ENCODE measurements at regions not wholly inside any gene's neighbourhood (a gene's known extent, or its start where the extent isn't known, plus 50 kb on each side); places are given as distances from the start of the nearest gene placed in this dataset.

DNA sequence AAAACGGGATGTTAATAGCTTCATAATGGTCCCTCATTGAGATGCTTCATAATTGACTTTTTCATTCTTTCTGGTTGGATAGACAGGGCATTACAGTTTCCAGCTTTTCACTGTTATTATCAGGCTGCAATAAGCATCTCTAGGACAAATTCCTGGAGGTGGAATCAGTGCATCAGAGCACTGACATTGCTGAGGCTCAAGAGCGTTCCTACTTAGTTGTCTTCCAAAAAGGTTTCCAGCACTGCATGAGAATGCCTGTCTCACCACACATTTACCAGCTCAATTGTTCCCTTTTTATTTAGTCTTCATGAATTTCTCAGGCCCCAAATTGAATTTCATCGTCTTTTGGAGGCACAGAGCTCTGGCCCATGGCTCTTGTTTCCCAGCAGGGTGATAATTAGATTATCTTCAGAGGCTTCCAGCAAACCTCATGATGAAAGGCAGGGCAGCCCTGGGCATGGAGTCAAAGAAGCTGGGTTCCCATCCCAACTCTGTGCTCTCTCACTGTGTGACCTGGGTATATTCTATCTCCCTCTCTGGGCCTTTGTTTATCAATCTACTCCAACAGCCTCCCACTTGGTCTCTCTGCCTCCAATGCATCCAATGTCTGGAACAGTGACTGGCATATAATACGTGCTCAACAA lies 451.4 kb downstream of the PTPRU start:
- no peak overlapping the region for H3K27ac Mint-ChIP-seq
- no peaks in the 10 kb centered on the region for H3K4me1 ChIP-seq (ENCODE audit: control insufficient read depth, insufficient read depth, low read length)
- H3K27me3 Mint-ChIP-seq (ENCODE audit: insufficient read depth) = peaks cover 7% of the 10 kb centered on the region
- H3K4me1 Mint-ChIP-seq = peaks cover 16% of the 10 kb centered on the region
- H3K36me3 ChIP-seq (ENCODE audit: control insufficient read depth, insufficient read depth, low read length) = no peaks in the 10 kb centered on the region
- no peaks in the 10 kb centered on the region for H3K9me3 Mint-ChIP-seq
- no peak overlapping the region for H3K27ac ChIP-seq (ENCODE audit: low read depth, low read length)
- H3K27me3 ChIP-seq (ENCODE audit: control insufficient read depth, insufficient read depth, low read length, poor library complexity, severe bottlenecking) = no peaks in the 10 kb centered on the region
- DNase-seq = peak; percentile 30
- no peak overlapping the region for H3K4me3 ChIP-seq (ENCODE audit: low read length)
- H3K9me3 ChIP-seq (ENCODE audit: control insufficient read depth, low read length) = no peaks in the 10 kb centered on the region
- WGBS, 2 experiments (ENCODE audit: insufficient coverage in 1 of 2, insufficient read length in 1 of 2) = 83 to 93% methylated on average over 4 of the region's 4 CpGs
- H3K4me3 Mint-ChIP-seq = no peak overlapping the region
- H3K9ac ChIP-seq (ENCODE audit: extremely low read depth, low read length, poor library complexity, severe bottlenecking) = no peak overlapping the region
- TF ChIP-seq, protein P1, sequence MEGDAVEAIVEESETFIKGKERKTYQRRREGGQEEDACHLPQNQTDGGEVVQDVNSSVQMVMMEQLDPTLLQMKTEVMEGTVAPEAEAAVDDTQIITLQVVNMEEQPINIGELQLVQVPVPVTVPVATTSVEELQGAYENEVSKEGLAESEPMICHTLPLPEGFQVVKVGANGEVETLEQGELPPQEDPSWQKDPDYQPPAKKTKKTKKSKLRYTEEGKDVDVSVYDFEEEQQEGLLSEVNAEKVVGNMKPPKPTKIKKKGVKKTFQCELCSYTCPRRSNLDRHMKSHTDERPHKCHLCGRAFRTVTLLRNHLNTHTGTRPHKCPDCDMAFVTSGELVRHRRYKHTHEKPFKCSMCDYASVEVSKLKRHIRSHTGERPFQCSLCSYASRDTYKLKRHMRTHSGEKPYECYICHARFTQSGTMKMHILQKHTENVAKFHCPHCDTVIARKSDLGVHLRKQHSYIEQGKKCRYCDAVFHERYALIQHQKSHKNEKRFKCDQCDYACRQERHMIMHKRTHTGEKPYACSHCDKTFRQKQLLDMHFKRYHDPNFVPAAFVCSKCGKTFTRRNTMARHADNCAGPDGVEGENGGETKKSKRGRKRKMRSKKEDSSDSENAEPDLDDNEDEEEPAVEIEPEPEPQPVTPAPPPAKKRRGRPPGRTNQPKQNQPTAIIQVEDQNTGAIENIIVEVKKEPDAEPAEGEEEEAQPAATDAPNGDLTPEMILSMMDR (conservative IDR thresholded peaks at IDR 0.05) = no peak
- H3K36me3 Mint-ChIP-seq (ENCODE audit: low read depth) = no peaks in the 10 kb centered on the region

DNA sequence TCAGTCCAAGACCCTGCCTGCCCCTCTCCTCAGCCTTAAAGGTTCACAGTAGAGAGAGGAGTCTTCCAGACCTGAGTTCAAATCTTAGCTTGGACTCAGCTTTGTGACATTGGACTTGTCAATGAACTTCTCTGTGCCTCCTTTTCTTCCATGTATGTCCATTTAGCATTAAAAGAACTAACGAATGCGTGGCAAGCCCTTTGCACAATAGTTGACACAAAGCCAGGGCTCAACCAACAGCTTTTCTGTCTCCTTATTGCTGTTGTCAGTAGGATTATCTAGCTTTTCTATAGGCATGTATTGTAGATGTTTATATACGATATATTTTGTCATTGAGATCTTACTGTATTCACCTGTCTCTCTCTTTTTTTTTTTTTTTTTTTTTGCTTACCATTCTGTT lies 450.8 kb downstream of the PTPRU start:
- H3K4me1 ChIP-seq (ENCODE audit: control insufficient read depth, insufficient read depth, low read length) = no peaks in the 10 kb centered on the region
- Mint-ChIP-seq H3K4me1 (peaks cover 16% of the 10 kb centered on the region), H3K4me3 (no peak overlapping the region)

DNA sequence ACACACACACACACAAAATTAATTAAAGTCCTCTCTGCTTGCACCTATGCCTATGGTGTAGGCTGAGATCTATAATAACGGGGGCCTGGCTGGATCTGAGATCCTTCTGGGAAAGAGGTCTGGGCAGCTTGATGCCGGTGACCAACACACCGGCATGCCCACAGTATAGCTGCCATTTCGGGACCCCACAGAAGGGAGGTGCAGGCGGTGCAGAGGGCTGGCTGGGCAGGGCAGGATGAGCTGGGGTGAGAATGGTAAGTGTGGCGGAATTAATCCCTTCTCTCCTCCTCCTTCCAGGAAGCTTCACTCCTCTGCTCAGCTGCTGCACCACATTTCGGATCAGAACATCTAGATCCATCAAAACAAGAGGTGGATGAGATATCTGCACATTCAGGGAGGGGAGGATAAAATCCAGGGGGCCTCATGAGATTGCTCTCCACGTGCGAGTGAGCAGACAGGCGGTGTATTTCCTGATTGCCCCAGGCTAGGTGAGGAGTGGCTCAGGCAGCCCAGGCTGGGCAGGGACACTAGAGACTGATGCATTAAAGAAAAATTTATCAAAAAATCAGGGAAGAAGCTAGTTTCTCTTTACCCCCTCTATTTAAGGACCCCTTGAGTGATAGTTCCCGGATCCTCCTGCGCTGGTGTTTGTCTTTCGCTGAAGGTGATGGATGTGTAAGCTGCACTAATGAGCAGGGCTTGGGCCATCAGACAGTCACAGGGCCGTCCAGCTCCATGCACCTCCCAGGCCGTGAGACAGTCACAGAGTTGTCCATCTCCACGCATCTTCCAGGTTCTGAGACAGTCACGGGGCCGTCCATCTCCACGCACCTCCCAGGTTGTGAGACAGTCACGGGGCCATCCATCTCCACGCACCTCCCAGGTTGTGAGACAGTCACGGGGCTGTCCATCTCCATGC lies 449.9 kb downstream of the PTPRU start:
- Mint-ChIP-seq H3K4me1 (peaks cover 16% of the 10 kb centered on the region), H3K4me3 (no peak overlapping the region), H3K27ac (no peak overlapping the region), H3K27me3 (ENCODE audit: insufficient read depth) (peaks cover 4% of the 10 kb centered on the region), H3K36me3 (ENCODE audit: low read depth) (no peaks in the 10 kb centered on the region), H3K9me3 (no peaks in the 10 kb centered on the region)
- Histone ChIP-seq H3K27me3 (ENCODE audit: control insufficient read depth, insufficient read depth, low read length, poor library complexity, severe bottlenecking) (no peaks in the 10 kb centered on the region), H3K4me1 (ENCODE audit: control insufficient read depth, insufficient read depth, low read length) (no peaks in the 10 kb centered on the region), H3K27ac (ENCODE audit: low read depth, low read length) (no peak overlapping the region), H3K36me3 (ENCODE audit: control insufficient read depth, insufficient read depth, low read length) (no peaks in the 10 kb centered on the region), H3K9me3 (ENCODE audit: control insufficient read depth, low read length) (no peaks in the 10 kb centered on the region), H3K4me3 (ENCODE audit: low read length) (no peak overlapping the region), H3K9ac (ENCODE audit: extremely low read depth, low read length, poor library complexity, severe bottlenecking) (no peak overlapping the region)
- peak; percentile 36 for DNase-seq
- TF ChIP-seq, protein P1 (conservative IDR thresholded peaks at IDR 0.05) = no peak
- WGBS, 2 experiments (ENCODE audit: insufficient coverage in 1 of 2, insufficient read length in 1 of 2) = 91 to 94% methylated on average over 10 to 20 of the region's 22 CpGs

More for the DNA sequence above, 450.8 kb downstream of the PTPRU start:
- WGBS, 2 experiments (ENCODE audit: insufficient coverage in 1 of 2, insufficient read length in 1 of 2) = 90 to 96% methylated on average over 2 of the region's 3 CpGs
- Mint-ChIP-seq H3K9me3 (no peaks in the 10 kb centered on the region), H3K27me3 (ENCODE audit: insufficient read depth) (peaks cover 5% of the 10 kb centered on the region), H3K27ac (no peak overlapping the region), H3K36me3 (ENCODE audit: low read depth) (no peaks in the 10 kb centered on the region)
- no peaks in the 10 kb centered on the region for H3K36me3 ChIP-seq (ENCODE audit: control insufficient read depth, insufficient read depth, low read length)
- TF ChIP-seq, protein P1 (conservative IDR thresholded peaks at IDR 0.05) = no peak
- no peak for DNase-seq
- no peaks in the 10 kb centered on the region for H3K9me3 ChIP-seq (ENCODE audit: control insufficient read depth, low read length)
- no peak overlapping the region for H3K9ac ChIP-seq (ENCODE audit: extremely low read depth, low read length, poor library complexity, severe bottlenecking)
- H3K27ac ChIP-seq (ENCODE audit: low read depth, low read length) = no peak overlapping the region
- H3K4me3 ChIP-seq (ENCODE audit: low read length) = no peak overlapping the region
- no peaks in the 10 kb centered on the region for H3K27me3 ChIP-seq (ENCODE audit: control insufficient read depth, insufficient read depth, low read length, poor library complexity, severe bottlenecking)

All from endodermal cell (in vitro differentiated cells).